SK-N-MC (cell line): ENCODE measurements at regions not wholly inside any gene's neighbourhood (a gene's known extent, or its start where the extent isn't known, plus 50 kb on each side); places are given as distances from the start of the nearest gene placed in this dataset.

ENCODE experiments used
- EZH2 ChIP-seq: fragments of 200-600 bp; sonication (generic); IDR thresholded peaks from one replicate; pipeline ENCODE4 v1.6.1; 2017; ENCODE audit warnings: antibody characterized with exemption
- POLR2AphosphoS5 ChIP-seq: IDR thresholded peaks from 2 replicates; pipeline ENCODE4 v1.6.1; 2012; ENCODE audit warnings: mild to moderate bottlenecking, low read depth, low read length, borderline replicate concordance

GRCh38 chr10:64091897-64092296 is 570.7 kb downstream of the REEP3 start:
- no peak for TF ChIP-seq POLR2AphosphoS5
- TF ChIP-seq EZH2 = no peak
